Mesodermal cell (in vitro differentiated cells): ENCODE measurements at regions not wholly inside any gene's neighbourhood (a gene's known extent, or its start where the extent isn't known, plus 50 kb on each side); places are given as distances from the start of the nearest gene placed in this dataset.

Experiments
- H3K27ac ChIP-seq: 2 replicates; pipeline ENCODE4 v1.7.0; 2013; ENCODE audit warnings: mild to moderate bottlenecking, low read depth, low read length, moderate library complexity; ENCODE audit not compliant: severe bottlenecking
- H3K36me3 ChIP-seq: 2 replicates; pipeline ENCODE4 v1.7.1; 2013; ENCODE audit warnings: mild to moderate bottlenecking, low read length, moderate library complexity; ENCODE audit not compliant: control insufficient read depth, insufficient read depth
- H3K4me1 ChIP-seq: one replicate; pipeline ENCODE4 v1.7.1; 2013; ENCODE audit warnings: mild to moderate bottlenecking, low read length; ENCODE audit not compliant: insufficient read depth, control insufficient read depth, poor library complexity, severe bottlenecking
- H3K4me3 ChIP-seq: 2 replicates; pipeline ENCODE4 v1.7.0; 2013; ENCODE audit warnings: low read length, control low read depth, mild to moderate bottlenecking; ENCODE audit not compliant: insufficient read depth, poor library complexity, severe bottlenecking; ENCODE audit errors: extremely low read depth
- H3K9me3 ChIP-seq: 2 replicates; pipeline ENCODE4 v1.7.1; 2013; ENCODE audit warnings: mild to moderate bottlenecking, low read length, moderate library complexity; ENCODE audit not compliant: control insufficient read depth
- WGBS, 2 experiments: methylation state at CpG; one replicate each; pipeline ENCODE4 v1.1.5; 2013; ENCODE audit warnings: missing lambda C conversion rate in 2 of 2; ENCODE audit not compliant: insufficient coverage in 2 of 2; 5-methylcytosine and 5-hydroxymethylcytosine counted together

DNA sequence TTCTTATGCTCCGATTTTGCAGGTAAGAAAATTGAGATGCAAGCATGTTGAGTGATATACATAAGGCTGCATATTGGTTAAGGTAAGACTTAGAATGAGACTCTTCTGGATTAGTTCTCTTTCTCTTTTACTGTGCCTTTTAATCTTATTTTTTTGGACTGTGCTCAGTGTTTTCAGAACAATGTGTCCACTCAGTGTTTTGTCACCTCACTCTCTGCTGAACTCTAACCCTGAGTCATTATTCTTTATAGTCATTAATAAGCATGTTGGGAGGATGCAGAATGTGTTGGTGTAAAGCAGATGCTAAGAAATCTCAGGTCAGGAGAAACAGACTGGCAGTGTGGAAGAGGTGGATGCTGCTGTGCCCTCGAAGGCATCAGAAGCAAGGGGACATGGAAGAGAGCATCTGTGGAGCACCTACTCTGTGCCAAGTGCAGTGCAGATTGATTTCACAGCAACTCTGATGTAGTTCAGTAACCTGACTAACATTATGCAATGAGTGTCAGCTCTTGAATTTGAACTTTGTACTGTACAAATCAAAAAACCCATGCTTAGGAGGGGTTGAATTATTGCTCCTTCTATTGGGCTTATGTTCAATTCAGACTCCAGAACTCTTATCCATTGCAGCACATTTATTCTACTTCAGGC lies 80.7 kb upstream of the LARGE1 start:
- no peak overlapping the region for H3K27ac ChIP-seq
- H3K9me3 ChIP-seq = peaks cover 4% of the 10 kb centered on the region
- no peak overlapping the region for H3K4me3 ChIP-seq
- 67 to 84% methylated on average over 1 of the region's 2 CpGs for whole genome bisulfite sequencing, 2 experiments
- H3K36me3 ChIP-seq = no peaks in the 10 kb centered on the region
- H3K4me1 ChIP-seq = no peaks in the 10 kb centered on the region

DNA sequence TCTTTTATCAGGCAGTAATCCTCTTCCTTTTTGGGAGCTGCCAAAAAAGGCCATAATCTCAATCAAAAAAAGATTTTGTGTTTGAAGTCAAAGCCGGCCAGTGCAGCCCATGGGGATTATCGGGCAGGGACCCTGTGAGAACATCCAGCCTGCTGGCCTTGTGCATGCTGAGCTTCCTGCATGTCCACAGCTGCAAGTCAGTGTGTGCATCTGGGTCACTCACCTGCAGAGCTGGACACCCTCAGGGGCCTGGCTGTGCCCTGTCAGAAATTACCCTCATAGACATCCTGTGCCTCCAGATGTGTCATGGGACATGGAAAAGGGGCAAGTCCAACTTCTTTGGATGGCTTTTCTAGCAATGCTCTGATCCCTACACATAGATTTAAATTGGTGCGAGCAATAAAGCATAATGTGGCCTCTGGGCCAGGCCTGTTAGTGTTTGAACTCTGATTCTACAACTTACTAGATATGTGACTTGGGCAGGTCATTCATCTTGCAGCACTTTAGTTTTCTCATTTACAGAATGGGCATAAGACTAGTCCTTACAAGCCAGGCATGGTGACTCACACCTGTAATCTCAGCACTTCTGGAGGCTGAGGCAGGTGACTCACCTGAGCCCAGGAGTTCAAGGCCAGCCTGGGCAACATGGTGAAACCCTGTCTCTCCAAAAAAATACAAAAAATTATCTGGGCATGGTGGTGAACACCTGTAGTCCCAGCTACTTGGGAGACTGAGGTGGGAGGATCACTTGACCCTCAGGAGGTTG lies 81.6 kb upstream of the LARGE1 start:
- H3K36me3 ChIP-seq = no peaks in the 10 kb centered on the region
- H3K4me3 ChIP-seq = no peak overlapping the region
- WGBS, 2 experiments = 100% methylated on average over 2 of the region's 3 CpGs; no CpG with 5 or more reads in 1 of the 2 experiments
- no peaks in the 10 kb centered on the region for H3K4me1 ChIP-seq
- no peak overlapping the region for H3K27ac ChIP-seq
- H3K9me3 ChIP-seq = peaks cover 4% of the 10 kb centered on the region

DNA sequence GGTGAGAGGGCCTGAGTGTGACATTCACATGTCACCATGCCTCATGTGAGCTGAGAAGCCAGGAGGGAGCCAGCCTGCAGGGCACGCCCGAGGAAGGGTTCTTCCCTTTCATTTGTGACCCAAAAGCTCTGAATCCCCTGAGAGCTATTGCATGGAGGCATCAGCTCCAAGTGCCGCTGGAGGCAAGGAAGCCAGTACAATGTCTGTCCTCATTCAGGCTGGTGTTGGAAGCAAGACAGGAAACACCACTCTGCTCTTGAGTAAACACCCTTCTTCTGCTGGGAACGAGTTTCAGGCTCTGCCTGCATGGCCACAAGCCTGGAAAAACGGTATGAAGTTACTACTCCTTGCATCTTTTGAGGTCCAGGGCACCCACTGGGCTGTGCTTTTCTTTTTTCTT lies 83.8 kb upstream of the LARGE1 start:
- 82 to 86% methylated on average over 3 to 5 of the region's 5 CpGs for WGBS, 2 experiments
- no peaks in the 10 kb centered on the region for H3K36me3 ChIP-seq
- no peak overlapping the region for H3K4me3 ChIP-seq
- H3K4me1 ChIP-seq = no peaks in the 10 kb centered on the region
- no peak overlapping the region for H3K27ac ChIP-seq
- H3K9me3 ChIP-seq = no peaks in the 10 kb centered on the region

DNA sequence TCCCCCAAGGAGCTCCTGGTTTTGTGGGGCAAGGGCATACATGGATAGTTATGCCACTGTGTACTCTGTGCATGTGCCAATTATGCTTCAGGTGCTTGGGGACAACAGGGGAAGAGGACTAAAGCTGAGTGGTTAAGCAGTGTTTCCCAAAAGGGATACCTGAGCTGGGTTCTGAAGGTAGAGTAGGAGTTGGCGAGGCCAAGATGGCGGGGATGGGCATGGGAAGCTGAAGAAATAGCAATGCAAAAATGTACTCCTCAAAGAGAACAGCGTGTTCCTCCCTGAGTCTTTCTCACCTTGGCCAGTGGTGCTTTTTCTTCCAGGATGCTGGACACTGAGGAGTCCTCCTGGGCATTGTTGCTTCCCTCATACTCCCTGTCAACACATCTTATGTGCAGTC lies 90.0 kb upstream of the LARGE1 start:
- Histone ChIP-seq H3K4me3 (no peak overlapping the region), H3K9me3 (no peaks in the 10 kb centered on the region), H3K27ac (no peak overlapping the region), H3K36me3 (no peaks in the 10 kb centered on the region), H3K4me1 (no peaks in the 10 kb centered on the region)
- 65 to 83% methylated on average over 3 of the region's 3 CpGs for WGBS, 2 experiments

DNA sequence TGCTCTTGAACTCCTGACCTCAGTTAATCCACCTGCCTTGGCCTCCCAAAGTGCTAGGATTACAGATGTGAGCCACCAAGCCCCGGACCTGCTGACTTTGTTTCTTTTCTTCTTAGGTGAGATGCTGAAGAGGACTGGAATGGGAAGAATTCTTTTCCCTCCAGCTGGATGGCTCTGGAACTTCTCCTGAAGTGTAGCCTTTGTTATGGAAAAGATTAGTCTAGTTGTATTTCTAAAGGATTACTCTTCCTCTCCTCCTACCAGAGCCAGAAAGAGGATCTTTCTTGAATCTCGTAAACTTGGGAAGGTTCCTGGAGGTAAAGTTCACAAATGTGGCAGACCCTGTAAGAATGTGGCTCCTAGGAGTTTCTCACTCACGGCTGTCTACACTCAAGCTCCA lies 95.4 kb upstream of the LARGE1 start:
- no peak overlapping the region for H3K4me3 ChIP-seq
- peaks cover 3% of the 10 kb centered on the region for H3K9me3 ChIP-seq
- no peaks in the 10 kb centered on the region for H3K4me1 ChIP-seq
- H3K36me3 ChIP-seq = no peaks in the 10 kb centered on the region
- no peak overlapping the region for H3K27ac ChIP-seq
- WGBS, 2 experiments = 50 to 80% methylated on average over 1 of the region's 3 CpGs

DNA sequence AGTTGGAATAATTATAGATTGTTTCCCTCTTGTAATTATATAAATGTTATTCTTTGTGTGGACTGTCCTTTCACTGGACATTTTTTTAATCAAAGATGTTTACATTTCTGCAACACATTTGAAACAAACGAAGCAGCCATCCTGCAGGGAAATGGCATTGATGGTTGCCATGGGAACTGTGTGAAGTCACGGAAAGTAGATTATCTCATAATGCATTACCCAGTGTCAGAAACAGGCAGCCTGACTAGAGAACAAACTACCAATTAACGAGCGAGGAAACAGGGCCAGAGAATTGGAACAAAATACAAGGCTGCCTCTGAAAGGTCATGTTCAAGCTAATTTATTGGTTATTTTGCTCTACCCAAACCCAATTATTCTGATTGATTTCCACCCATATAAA lies 96.9 kb upstream of the LARGE1 start:
- Histone ChIP-seq H3K4me1 (no peaks in the 10 kb centered on the region), H3K27ac (no peak overlapping the region), H3K9me3 (peaks cover 3% of the 10 kb centered on the region), H3K4me3 (no peak overlapping the region), H3K36me3 (no peaks in the 10 kb centered on the region)
- 89 to 92% methylated on average over 2 of the region's 4 CpGs for WGBS, 2 experiments

DNA sequence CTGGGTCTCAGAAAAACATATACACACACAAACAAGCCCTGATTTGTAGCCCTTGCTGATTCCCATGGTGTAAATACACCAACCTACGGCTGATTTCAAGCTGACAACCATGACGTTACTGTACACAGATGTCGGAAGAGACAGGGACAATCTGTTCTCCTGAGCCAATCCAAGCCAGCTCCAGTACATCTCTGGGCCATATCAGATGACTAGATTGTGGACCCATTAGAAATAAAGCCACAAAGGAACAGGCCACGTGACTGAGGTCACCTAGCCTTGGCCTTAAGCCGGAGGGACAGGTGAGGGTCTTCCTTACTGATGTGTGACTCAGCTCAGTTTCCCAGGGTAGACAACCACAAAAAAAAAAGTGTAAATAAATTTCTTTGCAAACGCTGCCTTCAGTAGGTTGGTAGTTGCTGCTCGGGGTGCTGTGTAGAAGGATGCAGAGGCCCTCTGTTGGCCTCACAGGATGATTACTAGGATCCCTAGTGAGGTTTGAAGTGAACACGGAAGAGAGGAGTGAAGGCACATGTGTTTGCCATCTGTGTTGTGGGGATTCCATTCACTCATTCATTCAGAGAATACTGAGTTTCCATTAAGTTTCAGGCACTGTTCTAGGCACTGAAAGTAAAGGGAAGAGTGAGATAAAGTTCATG lies 99.0 kb upstream of the LARGE1 start:
- Histone ChIP-seq H3K27ac (no peak overlapping the region), H3K4me1 (no peaks in the 10 kb centered on the region), H3K9me3 (peaks cover 3% of the 10 kb centered on the region), H3K36me3 (no peaks in the 10 kb centered on the region), H3K4me3 (no peak overlapping the region)
- 81 to 92% methylated on average over 7 of the region's 8 CpGs for WGBS, 2 experiments

DNA sequence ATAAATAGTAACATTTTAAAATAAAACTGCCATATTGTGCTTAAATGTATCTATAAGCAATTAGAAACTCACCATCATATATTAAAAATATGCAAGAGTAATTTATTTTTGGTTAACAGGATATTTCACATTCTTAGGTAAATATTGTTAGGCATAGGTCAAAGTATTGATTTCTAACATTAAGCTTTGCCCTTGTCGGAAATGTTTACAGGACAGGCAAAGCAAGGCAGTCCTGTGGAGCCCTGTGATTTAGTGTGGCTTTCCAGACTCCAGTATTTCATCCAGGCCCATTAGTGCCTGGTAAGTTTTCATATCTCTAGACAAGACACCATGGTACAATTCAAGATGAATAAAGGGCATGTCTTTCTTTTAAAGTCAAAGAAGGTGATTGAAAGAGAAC lies 114.9 kb upstream of the LARGE1 start:
- Histone ChIP-seq H3K4me3 (no peak overlapping the region), H3K9me3 (no peaks in the 10 kb centered on the region), H3K27ac (no peak overlapping the region), H3K4me1 (no peaks in the 10 kb centered on the region), H3K36me3 (no peaks in the 10 kb centered on the region)
- WGBS, 2 experiments = 100% methylated on average over 1 of the region's 1 CpG; no CpG with 5 or more reads in 1 of the 2 experiments

DNA sequence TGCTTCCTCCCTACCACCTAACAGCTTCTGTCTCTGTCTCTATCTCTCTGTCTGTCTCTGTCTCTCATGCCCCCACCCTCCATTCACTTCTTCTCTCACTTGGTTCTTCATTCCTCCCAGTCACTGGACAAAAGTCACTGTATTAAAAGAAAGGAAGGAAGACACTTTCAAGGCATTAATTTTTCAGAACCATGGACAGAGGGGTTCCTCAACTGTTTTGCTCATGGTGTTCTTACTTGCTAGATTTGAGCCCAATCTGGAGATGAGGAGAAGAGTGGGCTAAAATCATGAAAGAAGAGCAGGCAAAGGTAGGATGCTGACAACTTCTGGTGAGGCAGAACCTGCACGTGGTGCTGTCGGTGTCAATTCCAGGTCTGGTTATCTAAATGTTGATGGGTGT lies 116.7 kb upstream of the LARGE1 start:
- Histone ChIP-seq H3K4me3 (no peak overlapping the region), H3K36me3 (no peaks in the 10 kb centered on the region), H3K27ac (no peak overlapping the region), H3K4me1 (no peaks in the 10 kb centered on the region), H3K9me3 (no peaks in the 10 kb centered on the region)
- WGBS, 2 experiments = 58 to 72% methylated on average over 2 of the region's 2 CpGs

DNA sequence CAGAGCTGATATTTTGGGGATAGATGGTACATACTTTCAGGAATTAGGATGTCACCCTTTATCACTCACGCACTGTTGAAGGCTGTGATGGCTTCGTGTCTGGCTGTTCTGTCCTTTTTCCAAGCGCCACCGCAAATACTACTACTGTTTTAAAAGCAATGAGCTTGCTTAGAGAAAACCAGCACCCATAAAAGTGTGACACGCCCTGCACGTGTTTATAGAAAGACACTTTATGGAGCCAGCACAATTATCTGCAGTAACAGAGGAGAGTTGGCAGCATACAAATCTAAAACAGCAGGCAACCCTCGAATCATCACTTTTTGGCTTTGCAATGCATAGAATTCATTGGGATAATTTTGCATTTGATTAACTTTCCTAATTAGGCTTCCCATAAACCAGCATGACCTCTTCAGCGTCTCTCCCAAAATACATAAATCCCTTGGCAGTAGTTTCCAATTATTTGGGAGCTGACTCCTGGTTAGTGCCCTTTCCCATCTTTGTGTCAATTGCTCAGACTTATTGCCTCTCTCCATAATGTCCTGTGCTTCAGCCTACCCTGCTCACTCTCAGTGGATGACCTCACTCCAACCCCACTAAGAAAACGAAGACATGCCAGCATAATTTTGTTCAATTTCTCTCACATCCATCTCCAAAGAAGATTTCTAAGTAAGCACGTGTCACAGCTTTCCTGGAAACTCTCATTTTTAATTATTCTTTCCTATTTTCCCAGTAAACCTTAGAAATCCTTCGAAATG lies 118.7 kb upstream of the LARGE1 start:
- no peak overlapping the region for H3K4me3 ChIP-seq
- WGBS, 2 experiments = 77 to 82% methylated on average over 9 to 10 of the region's 11 CpGs
- no peaks in the 10 kb centered on the region for H3K4me1 ChIP-seq
- H3K9me3 ChIP-seq = no peaks in the 10 kb centered on the region
- no peak overlapping the region for H3K27ac ChIP-seq
- no peaks in the 10 kb centered on the region for H3K36me3 ChIP-seq
